Activated CD8-positive, alpha-beta memory T cell treated with anti-CD3 and anti-CD28 coated beads for 36 hours (primary cell): ENCODE measurements at regions not wholly inside any gene's neighbourhood (a gene's known extent, or its start where the extent isn't known, plus 50 kb on each side); places are given as distances from the start of the nearest gene placed in this dataset.

Source experiments
- CTCF ChIA-PET: fragments of 350-600 bp; sonication (Branson Sonifier 250); formaldehyde crosslinking; loops from one replicate; lab custom pipeline; 2021; ENCODE audit warnings: antibody characterized with exemption; lab: Charles Lee
- POLR2A ChIA-PET: fragments of 350-600 bp; sonication (Branson Sonifier 250); formaldehyde crosslinking; loops from one replicate; lab custom pipeline; 2021; ENCODE audit warnings: antibody characterized with exemption; lab: Charles Lee

DNA sequence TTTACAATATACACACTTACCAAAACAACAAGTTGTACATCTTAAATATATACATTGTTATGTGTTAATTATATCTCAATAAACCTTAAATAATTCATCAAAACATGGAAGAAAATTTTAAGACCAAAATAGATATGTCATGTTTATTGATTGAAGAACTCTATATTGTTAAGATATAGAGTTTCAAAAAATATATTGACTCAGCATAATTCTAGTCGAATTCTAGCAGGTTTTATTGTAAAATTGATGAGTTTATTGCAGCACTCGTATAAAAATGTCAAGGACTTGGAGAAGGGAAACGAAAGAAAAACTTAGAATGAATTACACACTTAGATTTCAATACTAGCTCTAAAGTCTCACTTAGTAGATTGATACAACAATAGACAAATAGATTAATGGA, 575.4 kb upstream of the SORCS1 start:
- ChIA-PET POLR2A (no interaction called here), CTCF (no interaction called here)

DNA sequence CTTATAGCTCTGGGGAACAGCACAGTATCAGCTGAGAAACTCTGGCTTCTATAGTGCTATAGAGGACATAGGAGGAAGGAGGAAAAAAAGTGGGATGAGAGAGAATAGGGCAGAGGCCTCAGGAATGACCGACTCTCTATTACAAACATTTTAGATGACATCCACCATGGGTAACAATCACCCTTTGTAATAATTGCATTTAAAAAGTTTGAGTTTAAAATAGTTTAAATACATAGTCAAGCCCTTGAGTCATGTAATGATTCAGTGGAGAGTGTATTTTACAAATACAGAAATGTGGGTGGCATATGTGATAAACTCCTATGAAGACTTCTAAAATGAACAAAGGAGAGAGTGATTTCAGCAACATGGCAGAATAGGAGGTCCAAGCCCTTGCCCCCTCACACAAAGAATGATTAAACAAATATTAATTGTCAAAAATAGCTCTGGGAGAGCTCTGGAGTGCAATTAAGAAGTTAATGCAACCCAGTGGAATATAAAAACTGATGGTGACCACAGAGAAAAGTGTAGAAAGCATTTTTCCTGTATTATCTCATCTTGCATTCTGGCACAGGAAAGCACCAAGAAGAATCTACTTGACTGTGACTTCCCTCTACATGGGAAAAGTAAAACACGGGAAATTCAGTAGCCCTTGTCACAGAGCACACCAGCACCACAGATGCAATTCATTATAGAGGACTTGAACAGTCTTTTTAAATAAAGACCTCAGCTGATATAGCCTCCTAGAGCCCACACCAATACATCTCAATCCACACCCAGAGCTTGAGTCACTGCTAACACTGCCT, 569.0 kb upstream of the SORCS1 start:
- ChIA-PET CTCF (no interaction called here), POLR2A (no interaction called here)

DNA sequence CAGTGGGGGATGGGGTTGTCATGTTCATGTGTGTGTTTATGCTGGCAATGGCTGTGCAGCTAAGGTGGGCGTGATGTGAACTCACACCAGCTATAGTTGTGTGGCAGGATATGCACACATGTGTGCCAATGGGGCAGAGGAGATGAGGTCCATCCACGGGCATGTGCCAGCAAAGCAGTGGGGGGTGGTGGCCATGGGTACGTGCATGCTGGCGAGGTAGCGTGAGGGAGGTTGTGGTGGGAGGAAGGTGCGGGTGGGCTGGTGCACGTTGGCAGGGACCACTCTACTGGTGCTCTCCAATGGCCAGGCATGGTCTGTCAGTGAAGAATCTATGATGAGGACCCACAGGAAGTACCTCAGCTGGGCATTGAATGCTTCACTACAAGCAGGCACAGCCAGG, 567.5 kb upstream of the SORCS1 start:
- CTCF ChIA-PET, result no interaction called here
- POLR2A ChIA-PET, result no interaction called here

DNA sequence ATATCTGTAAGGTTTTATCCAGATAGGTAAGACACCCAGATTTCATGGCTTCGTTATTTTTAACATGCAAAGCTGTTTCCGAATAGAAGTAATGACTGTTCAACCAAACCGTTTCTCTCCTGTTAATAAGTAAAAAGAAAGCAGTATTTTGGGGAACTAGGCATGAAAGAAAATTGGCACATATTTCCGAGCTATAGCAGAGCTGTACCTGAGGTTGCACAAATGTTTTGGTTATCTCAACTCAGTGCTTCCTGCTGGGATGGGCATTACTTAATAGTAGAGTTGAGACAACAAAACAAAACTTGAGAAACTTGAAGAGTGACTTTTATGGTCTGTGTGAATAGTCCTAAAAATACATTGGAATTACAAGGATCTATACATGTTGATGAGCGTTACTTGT, 564.3 kb upstream of the SORCS1 start:
- ChIA-PET CTCF (no interaction called here), POLR2A (no interaction called here)

DNA sequence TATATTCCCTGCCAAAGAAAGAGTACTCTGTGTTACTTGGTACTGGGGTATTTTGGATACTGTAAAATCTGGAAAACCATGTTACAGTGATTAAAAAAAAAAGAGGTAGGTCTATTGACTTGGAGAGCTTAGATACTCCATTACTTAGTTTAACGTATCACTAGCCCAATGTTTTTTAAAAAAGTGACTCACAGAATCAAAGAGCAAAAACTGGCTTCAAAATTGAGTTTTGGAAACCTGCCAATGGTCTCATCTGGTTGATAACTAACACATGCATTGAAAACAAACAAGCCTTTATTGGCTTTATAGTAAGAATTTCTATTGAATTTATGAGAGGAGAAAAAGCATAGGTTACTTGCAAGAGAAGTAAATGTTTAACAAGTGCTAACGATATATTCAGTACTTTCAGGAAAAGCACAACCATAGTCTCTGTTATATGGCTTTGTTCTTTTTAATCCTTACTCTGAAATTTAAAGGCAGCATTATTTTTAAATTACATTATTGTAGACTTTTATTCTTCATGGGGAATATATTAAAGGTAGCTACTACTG, 563.3 kb upstream of the SORCS1 start:
- CTCF ChIA-PET, result no interaction called here
- POLR2A ChIA-PET, result no interaction called here

DNA sequence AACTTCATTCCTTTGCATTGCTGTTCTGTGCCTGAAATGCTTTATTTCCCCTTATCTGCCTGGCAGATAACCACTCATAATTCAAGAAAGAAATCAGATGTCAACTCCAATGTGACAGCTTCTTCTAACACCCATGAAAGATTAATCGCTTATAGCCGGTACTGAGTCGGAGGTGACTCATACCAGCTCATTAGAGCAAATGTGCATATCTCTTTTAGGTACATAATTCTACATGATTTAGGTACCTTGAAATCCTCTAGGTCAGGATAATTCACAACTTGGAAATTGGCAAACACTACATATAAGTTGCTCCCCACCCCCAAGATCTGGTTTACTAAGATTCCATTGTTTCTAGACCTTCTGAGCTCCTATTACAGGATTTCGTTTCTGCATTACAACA, 554.4 kb upstream of the SORCS1 start:
- CTCF ChIA-PET, result no interaction called here
- POLR2A ChIA-PET, result no interaction called here

DNA sequence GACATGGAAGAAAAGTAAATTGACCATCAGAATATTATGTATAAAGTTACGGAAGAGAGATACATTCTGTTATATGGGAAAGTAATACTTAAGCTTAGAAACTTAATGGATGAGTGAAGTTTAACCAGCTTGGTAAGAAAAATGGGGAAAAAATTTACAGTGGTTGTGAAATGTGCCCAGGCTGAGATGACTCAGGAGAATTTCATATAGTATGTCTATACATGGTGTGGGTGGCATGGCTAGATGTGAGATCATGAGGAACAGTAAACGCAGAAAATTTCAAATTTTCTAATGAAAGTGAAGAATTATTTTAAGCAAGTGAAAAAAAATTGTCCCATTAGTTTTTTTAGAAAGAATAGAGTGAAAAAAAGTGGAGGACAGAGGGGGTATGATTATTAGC, 552.5 kb upstream of the SORCS1 start:
- CTCF ChIA-PET, result no interaction called here
- POLR2A ChIA-PET, result no interaction called here

DNA sequence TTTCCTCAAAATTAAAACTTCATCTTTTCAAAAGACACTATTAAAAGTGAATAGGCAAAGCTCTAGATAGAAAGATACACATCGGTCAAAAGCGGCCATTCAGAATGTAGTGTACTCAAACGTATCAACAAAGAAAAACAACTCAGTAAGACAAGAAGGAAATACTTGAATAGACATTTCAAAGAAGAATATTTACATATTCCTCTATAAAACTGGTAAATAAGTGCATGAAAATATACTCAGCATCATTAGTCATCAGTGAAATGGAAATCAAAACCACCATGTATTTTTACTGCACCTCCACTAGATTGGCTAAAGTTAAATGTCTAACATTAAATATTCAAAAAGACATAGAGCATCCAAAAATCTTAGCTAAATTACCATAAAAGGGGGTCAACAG, 551.1 kb upstream of the SORCS1 start:
- ChIA-PET CTCF (no interaction called here), POLR2A (no interaction called here)

DNA sequence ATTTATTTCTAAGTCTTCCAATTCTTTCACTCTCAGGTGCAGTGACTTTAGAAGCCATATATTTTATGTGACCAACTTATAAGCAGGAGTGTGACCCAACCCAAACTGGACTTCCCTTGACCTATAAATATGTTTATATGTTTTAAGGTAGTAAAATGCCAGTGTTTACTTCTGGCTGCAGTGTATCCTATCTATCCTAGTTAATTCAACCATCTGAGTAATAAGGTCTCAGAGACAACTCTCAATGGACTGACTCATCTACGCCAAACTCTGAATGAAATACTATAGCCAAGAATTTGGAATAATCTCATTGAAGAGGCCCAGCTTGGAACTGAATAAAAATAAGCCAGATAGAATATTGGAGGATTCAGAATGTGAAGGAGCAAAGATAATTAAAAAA, 544.5 kb upstream of the SORCS1 start:
- ChIA-PET CTCF (no interaction called here), POLR2A (no interaction called here)

DNA sequence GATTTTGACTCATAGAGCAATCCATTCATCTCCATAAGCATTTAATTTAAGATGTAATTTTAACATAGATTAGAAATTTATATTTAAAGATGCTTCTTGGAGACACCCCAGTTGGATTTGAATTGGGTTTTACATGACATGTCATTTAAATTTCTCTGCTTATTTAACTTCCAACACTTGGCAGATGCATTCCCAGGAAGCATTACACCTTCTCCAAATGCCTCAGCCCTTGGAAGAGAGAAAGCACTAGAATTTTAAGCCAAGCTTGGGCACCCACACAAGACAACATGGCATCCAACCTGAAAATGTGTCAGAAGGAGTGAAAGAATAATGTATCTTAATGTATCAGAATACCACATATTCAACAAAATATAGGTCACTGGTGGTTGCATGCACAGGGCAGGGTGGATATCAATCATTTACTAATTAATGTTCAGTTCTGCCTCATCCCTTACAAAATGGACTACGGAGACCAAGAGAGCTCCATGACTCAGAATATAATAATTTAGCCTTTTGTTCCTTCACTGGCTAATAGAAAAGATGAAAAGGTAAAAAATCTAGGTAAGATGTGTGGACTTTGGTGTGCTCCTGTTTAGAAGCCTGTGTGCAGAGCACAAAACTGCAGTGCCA, 541.7 kb upstream of the SORCS1 start:
- ChIA-PET POLR2A (no interaction called here), CTCF (no interaction called here)

DNA sequence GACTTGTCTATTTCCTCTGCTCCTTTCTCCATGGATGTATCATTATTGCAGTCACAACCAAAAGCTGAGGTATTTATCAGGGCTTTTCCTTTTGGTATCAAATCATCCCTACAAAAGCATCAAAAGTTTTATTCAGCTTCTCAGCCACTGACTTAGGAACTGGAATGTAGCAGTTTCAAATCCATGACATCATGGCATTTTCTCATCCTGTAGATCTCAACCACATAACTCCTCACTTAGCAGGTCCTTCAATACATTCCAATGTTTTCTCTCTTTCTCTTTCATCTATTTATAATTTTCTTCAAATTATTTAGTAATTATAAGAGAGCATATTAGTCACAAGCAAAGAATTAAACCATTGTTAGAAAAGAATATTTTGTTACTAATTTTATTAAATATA, 537.4 kb upstream of the SORCS1 start:
- POLR2A ChIA-PET, result no interaction called here
- CTCF ChIA-PET, result no interaction called here

DNA sequence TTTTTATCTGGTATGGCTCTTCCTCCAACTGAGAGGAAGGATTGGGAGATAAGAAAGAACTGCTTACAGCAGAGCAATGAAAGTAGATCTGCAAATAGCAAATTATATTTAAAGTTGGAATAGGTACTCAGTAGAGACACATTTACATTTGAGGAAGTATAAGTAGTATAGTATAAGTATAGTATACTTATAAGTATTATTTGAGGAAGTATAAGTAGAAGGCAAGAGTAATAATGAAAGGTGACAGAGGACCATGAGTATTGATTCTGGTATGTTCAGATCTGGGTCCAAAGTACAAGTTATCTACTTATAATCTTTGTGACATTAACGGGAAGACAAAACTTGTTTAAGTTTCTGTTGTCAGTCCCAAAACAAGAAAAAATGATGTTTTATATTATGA, 527.6 kb upstream of the SORCS1 start:
- POLR2A ChIA-PET, result no interaction called here
- CTCF ChIA-PET, result no interaction called here

DNA sequence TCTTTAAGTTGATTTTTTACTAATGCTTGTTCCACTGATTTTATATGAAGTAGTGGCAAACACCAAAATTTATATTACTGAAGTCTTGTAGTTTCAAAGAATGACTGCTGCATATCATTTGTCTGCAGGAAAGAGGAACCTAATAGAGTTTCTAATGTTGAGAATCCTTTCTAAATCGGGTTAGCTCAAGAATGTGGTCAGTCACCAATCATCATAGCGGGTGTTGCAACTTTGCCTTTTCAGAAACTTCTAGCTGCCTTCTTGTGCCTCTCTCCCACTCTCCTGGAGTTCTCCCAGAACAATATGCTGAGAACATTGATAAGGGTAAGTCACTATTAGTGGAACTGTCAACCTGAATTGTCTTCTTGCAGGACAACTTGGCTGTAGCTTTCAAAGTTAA, 524.8 kb upstream of the SORCS1 start:
- CTCF ChIA-PET, result no interaction called here
- POLR2A ChIA-PET, result no interaction called here

DNA sequence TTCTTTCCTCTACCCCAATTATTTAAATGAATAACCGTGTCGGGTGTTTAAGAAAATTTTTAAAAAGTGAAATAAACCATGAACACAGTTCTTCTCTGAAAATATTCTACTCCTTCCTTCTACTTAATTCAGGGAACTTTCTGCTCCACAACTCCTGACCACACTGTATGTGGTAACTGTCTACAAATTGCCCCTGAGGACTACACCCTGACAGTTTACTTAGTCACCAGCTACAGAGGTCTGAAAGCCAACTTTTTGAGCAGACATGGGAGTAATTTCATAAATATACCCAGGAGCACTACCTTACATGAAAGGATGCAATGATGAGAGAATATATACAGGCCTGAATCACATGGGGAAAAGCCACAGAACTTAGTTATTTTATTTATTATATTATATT, 523.2 kb upstream of the SORCS1 start:
- CTCF ChIA-PET, result no interaction called here
- POLR2A ChIA-PET, result no interaction called here

DNA sequence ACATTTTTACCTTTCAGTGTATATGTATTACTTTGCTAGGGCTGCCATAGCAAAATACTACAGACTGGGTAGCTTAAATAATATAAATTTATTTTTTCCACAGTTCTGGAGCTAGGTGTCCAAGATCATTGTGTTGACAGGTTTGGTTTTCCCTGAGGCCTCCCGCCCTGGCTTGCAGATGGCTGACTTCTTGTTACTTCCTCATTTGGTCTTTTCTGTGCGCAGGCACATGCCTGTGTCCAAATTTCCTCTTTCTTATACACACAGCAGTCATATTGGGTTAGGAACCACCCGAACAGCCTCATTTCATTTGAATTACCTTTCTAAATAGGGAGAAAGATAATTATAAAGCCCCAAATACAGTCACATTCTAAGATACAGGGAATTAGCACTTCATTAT, 521.6 kb upstream of the SORCS1 start:
- ChIA-PET POLR2A (no interaction called here), CTCF (no interaction called here)

DNA sequence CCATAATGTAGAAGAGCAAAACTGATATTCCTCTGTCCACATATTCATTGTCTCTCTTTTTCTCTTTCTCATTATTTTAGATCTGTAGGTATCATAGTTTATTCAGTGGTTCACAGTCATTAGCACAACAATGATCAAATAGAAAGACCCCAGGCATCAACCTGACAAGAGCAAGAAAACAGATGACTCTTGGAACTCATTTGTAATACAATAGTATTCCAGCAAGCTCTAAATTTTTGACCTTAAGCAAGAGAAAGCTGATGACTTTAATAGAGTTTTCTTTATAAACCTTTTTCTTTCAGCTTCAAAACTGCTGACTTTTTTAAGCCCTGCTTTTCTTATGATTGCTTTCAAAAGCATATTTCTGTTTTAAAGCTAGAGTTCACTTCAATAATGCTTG, 507.5 kb upstream of the SORCS1 start:
- ChIA-PET CTCF (no interaction called here), POLR2A (no interaction called here)

DNA sequence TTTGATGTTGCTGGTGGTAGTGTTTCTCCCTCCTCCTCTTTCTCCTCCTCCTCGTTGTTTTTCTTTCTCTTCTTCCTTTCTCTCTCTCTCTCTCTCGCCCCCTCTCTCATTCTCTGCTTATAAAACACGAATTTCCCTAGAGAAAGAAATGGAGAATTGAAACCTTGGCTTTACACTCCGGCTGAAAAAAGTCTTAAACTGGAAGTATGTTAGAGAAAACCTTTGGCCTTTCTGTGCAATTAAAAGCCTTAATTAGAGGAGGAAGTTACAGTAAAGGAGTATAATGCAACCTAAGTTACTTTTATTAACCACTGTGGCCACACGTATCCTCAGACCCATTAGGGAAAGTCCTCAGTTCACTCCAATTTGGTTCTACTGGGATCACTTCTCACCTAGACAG, 501.7 kb upstream of the SORCS1 start:
- POLR2A ChIA-PET, result no interaction called here
- CTCF ChIA-PET, result no interaction called here

DNA sequence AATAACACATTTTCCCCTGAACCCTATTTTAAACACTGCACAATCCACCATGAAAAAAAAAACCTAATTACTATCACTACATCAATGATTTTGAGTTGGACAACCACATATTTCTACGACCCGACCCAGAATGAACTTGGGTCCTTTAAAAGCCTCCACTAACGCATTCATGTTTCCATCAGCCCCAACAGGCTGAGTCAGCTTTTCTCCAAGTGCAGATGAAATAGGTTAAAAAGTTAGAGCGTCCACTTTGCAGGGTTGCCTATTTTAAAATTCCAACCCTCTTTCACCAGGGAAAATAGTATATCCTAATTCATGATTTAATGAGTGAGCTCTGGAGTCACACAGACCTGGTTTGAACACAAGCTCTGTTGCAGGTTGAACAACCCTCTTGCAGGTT, 501.0 kb upstream of the SORCS1 start:
- CTCF ChIA-PET, result no interaction called here

DNA sequence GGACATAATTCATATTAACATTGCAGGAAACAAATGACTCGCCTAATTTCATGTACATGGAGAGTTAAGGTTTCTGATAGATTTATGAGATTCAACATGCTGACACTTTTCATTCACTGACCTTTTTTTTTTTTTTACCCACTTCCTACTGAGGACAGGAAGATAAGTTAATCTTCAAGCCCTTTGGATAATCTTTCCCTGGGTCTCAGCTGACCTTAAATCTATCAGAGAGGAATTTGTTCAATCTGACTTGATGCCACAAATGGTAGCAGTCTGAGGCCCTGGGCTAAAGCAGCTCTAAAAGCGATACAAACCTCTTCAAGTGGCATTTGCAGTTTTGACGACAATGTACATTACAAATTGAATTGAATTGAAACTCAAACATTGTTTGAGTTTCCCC, 493.3 kb upstream of the SORCS1 start:
- ChIA-PET POLR2A (no interaction called here), CTCF (no interaction called here)

More for the DNA sequence above, 501.0 kb upstream of the SORCS1 start:
- POLR2A ChIA-PET, result no interaction called here

DNA sequence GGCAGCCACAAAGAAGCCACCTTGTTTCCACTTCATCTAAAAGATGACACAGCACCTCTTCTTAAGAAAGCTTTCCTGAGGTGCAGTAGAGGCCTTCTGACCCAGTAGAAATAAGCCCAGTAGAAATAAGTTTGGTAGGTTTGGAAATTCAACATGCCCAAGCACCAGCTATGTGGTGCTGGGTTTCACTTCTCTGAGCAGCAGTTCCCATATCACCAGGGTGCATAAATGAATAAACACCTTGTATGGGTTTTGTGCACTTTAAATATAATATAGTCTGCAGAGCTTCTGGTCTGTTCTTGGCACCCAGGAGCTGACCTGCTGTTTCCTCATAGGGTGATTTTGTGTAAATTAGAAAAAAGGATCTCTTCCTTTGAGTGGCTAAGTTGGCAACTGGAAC, 492.4 kb upstream of the SORCS1 start:
- CTCF ChIA-PET, result no interaction called here
- POLR2A ChIA-PET, result no interaction called here

DNA sequence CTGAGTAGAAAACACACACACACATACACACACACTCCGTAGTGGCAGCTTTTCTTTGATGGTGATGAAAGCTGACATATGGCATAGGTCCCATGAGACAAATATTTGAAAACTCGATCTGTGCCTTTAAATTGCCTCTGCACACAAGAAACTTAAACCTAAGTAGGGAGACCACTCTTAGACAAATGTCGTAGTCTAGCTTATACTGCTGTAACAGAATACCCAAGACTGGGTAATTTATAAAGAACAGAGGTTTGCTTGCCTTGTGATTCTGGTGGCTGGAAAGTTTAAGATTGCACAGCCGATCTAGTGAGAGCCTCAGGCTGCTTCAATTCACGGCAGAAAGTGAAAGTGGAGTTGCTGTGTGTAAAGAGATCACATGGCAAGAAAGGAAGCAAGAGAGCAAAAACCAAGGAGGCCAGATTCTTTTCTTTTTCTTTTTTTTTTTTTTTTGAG, 489.4 kb upstream of the SORCS1 start:
- ChIA-PET CTCF (no interaction called here), POLR2A (no interaction called here)
